Fibroblast of lung (primary cell): ENCODE measurements at regions not wholly inside any gene's neighbourhood (a gene's known extent, or its start where the extent isn't known, plus 50 kb on each side); places are given as distances from the start of the nearest gene placed in this dataset.

ENCODE experiments used
- DNase-seq, 2 donors: peaks; one replicate each; pipeline versions ENCODE4 v3.0.0 to v3.0.0-alpha.2; 2010; ENCODE audit warnings: low read depth in 2 of 2
- H2AFZ ChIP-seq: 2 replicates; pipeline ENCODE4 v1.5.1; 2012; ENCODE audit warnings: low read length, control low read depth, inconsistent platforms
- H3K27ac ChIP-seq: 2 replicates; pipeline ENCODE4 v1.5.1; 2011; ENCODE audit warnings: low read length, control low read depth; ENCODE audit not compliant: insufficient read depth
- H3K27me3 ChIP-seq: 2 replicates; pipeline ENCODE4 v1.5.1; 2011; ENCODE audit warnings: mild to moderate bottlenecking, low read length; ENCODE audit not compliant: control insufficient read depth, insufficient read depth
- H3K36me3 ChIP-seq: 2 replicates; pipeline ENCODE4 v1.5.1; 2011; ENCODE audit warnings: low read length; ENCODE audit not compliant: control insufficient read depth, insufficient read depth
- H3K4me1 ChIP-seq: 2 replicates; pipeline ENCODE4 v1.5.1; 2011; ENCODE audit warnings: low read length; ENCODE audit not compliant: control insufficient read depth, insufficient read depth; ENCODE audit errors: extremely low read depth
- H3K4me2 ChIP-seq: 2 replicates; pipeline ENCODE4 v1.5.1; 2011; ENCODE audit warnings: low read length, control low read depth; ENCODE audit not compliant: insufficient read depth; ENCODE audit errors: extremely low read depth
- H3K4me3 ChIP-seq, 4 experiments: fragments of 200-600 bp in 1 of 4; sonication (generic) in 1 of 4; replicated peaks in 1 of 4; 2 replicates each; pipeline ENCODE4 v1.5.1; 2011 to 2016; ENCODE audit warnings: low read length in 4 of 4, low read depth in 3 of 4, mild to moderate bottlenecking in 3 of 4, control low read depth in 2 of 4, inconsistent platforms in 1 of 4, mixed read lengths in 1 of 4; ENCODE audit not compliant: insufficient read depth in 1 of 4; ENCODE audit errors: control extremely low read depth in 1 of 4
- H3K79me2 ChIP-seq: 2 replicates; pipeline ENCODE4 v1.5.1; 2012; ENCODE audit warnings: mild to moderate bottlenecking, low read length, inconsistent platforms; ENCODE audit not compliant: control insufficient read depth, insufficient read depth
- H3K9ac ChIP-seq: 2 replicates; pipeline ENCODE4 v1.5.1; 2011; ENCODE audit warnings: mild to moderate bottlenecking, low read length, control low read depth; ENCODE audit not compliant: insufficient read depth
- H3K9me3 ChIP-seq: 2 replicates; pipeline ENCODE4 v1.5.1; 2012; ENCODE audit warnings: low read depth, low read length; ENCODE audit not compliant: control insufficient read depth, insufficient read depth
- H4K20me1 ChIP-seq: 2 replicates; pipeline ENCODE4 v1.5.1; 2011; ENCODE audit warnings: low read length; ENCODE audit not compliant: control insufficient read depth, insufficient read depth; ENCODE audit errors: extremely low read depth
- EZH2 ChIP-seq: IDR thresholded peaks from 2 replicates; pipeline ENCODE4 v1.5.1; 2012; ENCODE audit warnings: low read length, control low read depth, mild to moderate bottlenecking; ENCODE audit errors: missing control alignments
- TF ChIP-seq, protein P1 (sequence below), 2 donors: IDR thresholded peaks in 1 of 2; conservative IDR thresholded peaks in 1 of 2; 1 replicate in 1 of 2; 2 replicates in 1 of 2; pipeline ENCODE4 v1.5.1; 2011 to 2012; ENCODE audit warnings: low read length in 2 of 2, control low read depth in 1 of 2, inconsistent platforms in 1 of 2, low read depth in 1 of 2, mild to moderate bottlenecking in 1 of 2

DNA sequence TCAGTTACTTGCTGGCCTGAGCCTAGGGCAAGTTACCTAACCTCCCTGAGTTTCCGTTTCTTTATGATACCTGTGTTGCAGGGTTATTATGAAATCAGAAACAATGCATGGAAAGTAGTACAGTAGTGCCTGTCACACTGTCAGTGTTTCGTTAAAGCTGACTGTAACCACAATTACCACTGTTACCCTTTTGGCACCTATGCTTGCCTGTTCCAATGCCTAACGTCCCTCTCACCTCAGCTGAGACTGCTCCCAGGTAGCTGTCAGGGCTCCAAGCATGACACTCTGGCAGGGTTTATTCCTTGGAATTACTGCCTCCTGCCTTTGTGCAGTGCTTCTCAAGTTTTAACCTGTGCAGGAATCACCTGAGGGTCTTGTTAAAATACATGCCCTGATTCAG lies 135.2 kb upstream of the RBMS1 start:
- Histone ChIP-seq H3K9me3 (no peaks in the 10 kb centered on the region), H3K9ac (no peak overlapping the region), H3K27me3 (no peaks in the 10 kb centered on the region), H3K4me3 (no peak overlapping the region), H3K79me2 (no peaks in the 10 kb centered on the region), H2AFZ (no peak overlapping the region), H3K4me1 (peaks cover 3% of the 10 kb centered on the region), H3K36me3 (no peaks in the 10 kb centered on the region), H4K20me1 (no peaks in the 10 kb centered on the region), H3K4me2 (no peak overlapping the region), H3K27ac (no peak overlapping the region)
- DNase-seq: no peak
- no peak for TF ChIP-seq EZH2
- TF ChIP-seq, protein P1, sequence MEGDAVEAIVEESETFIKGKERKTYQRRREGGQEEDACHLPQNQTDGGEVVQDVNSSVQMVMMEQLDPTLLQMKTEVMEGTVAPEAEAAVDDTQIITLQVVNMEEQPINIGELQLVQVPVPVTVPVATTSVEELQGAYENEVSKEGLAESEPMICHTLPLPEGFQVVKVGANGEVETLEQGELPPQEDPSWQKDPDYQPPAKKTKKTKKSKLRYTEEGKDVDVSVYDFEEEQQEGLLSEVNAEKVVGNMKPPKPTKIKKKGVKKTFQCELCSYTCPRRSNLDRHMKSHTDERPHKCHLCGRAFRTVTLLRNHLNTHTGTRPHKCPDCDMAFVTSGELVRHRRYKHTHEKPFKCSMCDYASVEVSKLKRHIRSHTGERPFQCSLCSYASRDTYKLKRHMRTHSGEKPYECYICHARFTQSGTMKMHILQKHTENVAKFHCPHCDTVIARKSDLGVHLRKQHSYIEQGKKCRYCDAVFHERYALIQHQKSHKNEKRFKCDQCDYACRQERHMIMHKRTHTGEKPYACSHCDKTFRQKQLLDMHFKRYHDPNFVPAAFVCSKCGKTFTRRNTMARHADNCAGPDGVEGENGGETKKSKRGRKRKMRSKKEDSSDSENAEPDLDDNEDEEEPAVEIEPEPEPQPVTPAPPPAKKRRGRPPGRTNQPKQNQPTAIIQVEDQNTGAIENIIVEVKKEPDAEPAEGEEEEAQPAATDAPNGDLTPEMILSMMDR (conservative IDR thresholded peaks at IDR 0.05 in 1 of 2, IDR thresholded peaks at IDR 0.05 in 1 of 2; ENCODE audit: low read depth in 1 of 2, low read length in 2 of 2): no peak

- H3K27me3 ChIP-seq: no peaks in the 10 kb centered on the region
- no peaks in the 10 kb centered on the region for H3K36me3 ChIP-seq
- peak; percentile 37 to 52 for DNase-seq
- H3K4me3 ChIP-seq: no peak overlapping the region
- no peak overlapping the region for H3K27ac ChIP-seq
- H2AFZ ChIP-seq: peak overlapping the region; percentile 70
- TF ChIP-seq, protein P1 (conservative IDR thresholded peaks at IDR 0.05 in 1 of 2, IDR thresholded peaks at IDR 0.05 in 1 of 2; ENCODE audit: low read depth in 1 of 2, low read length in 2 of 2): no peak
- no peak for TF ChIP-seq EZH2
- H3K9ac ChIP-seq: no peak overlapping the region
- H3K4me2 ChIP-seq: peak overlapping the region; percentile 60
- no peaks in the 10 kb centered on the region for H3K79me2 ChIP-seq
- H4K20me1 ChIP-seq: no peaks in the 10 kb centered on the region
- H3K4me1 ChIP-seq: peaks cover 5% of the 10 kb centered on the region
- H3K9me3 ChIP-seq: no peaks in the 10 kb centered on the region
These were observed 137.4 kb upstream of the RBMS1 start for GRCh38 chr2:160630801-160631590.

DNA sequence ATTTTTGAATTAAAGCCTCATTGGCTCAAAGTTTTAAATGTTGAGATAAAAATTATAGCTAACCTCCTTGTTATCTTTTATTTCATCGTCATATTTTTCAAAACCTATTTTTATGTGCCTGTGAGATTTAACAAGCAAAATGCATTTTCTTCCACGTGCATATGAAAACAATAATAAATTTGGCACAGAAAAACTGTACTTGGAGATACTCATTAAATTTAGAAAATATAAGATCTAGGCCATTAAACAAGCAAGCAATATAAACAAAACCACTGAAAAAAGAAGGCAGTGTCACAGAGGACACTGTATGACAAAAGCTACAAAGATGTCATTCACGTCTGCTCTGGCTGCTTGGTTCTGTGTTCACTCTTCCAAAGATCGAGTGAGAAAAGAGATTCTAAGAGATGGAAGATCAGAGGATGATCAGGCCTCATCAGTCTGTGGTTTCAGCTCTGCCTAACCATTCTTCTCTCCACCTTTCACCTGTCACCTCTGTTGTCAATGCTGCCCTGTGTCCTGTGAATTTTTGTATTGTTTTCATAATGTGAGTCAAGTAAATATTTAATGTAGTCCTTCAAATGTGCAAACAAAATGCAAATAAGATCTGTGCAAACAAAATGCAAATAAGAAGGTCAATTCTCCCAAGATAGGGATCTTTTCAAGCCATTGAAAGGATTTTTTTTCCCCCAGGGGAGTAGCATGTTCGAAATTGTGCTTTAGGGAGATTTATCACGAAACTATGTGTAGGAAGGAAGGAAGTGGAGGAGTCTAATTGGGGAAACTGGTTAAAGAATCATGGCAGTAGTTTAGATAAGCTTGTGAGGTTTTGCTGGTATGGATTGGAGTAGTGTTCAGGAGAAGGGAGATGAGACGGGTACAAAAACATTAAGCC lies 138.7 kb upstream of the RBMS1 start:
- no peak overlapping the region for H3K9ac ChIP-seq
- no peaks in the 10 kb centered on the region for H3K36me3 ChIP-seq
- DNase-seq: no peak
- H3K4me1 ChIP-seq: peaks cover 5% of the 10 kb centered on the region
- H3K27ac ChIP-seq: no peak overlapping the region
- no peaks in the 10 kb centered on the region for H3K79me2 ChIP-seq
- H3K4me2 ChIP-seq: no peak overlapping the region
- no peak overlapping the region for H2AFZ ChIP-seq
- no peak for TF ChIP-seq EZH2
- TF ChIP-seq, protein P1 (conservative IDR thresholded peaks at IDR 0.05 in 1 of 2, IDR thresholded peaks at IDR 0.05 in 1 of 2; ENCODE audit: low read depth in 1 of 2, low read length in 2 of 2): no peak
- no peak overlapping the region for H3K4me3 ChIP-seq
- H3K9me3 ChIP-seq: no peaks in the 10 kb centered on the region
- no peaks in the 10 kb centered on the region for H4K20me1 ChIP-seq
- H3K27me3 ChIP-seq: no peaks in the 10 kb centered on the region
